Bone marrow (tissue), 2 donors: ENCODE measurements at regions not wholly inside any gene's neighbourhood (a gene's known extent, or its start where the extent isn't known, plus 50 kb on each side); places are given as distances from the start of the nearest gene placed in this dataset.

Experiments used
- DNase-seq, 2 donors: peaks; one replicate each; lab custom pipeline; 2025; lab: John Stamatoyannopoulos, UW

GRCh38 chr10:128497660-128498377, 371.6 kb upstream of the MKI67 start:
- no peak for DNase-seq

- DNase-seq = no peak
These were observed 372.1 kb upstream of the MKI67 start for GRCh38 chr10:128498378-128498730.

- DNase-seq = no peak
These were observed 372.5 kb upstream of the MKI67 start for GRCh38 chr10:128498746-128499145.

GRCh38 chr10:128499486-128499885, 373.3 kb upstream of the MKI67 start:
- no peak for DNase-seq

GRCh38 chr10:128499956-128500355, 373.7 kb upstream of the MKI67 start:
- no peak for DNase-seq

GRCh38 chr10:128500642-128501041, 374.4 kb upstream of the MKI67 start:
- DNase-seq = no peak

GRCh38 chr10:128505346-128505745, 379.1 kb upstream of the MKI67 start:
- DNase-seq = no peak

GRCh38 chr10:128506423-128506822, 380.2 kb upstream of the MKI67 start:
- no peak for DNase-seq

- DNase-seq = no peak
These were observed 380.8 kb upstream of the MKI67 start for GRCh38 chr10:128507066-128507465.

- no peak for DNase-seq
These were observed 385.1 kb upstream of the MKI67 start for GRCh38 chr10:128511284-128511683.

GRCh38 chr10:128512767-128513166, 386.5 kb upstream of the MKI67 start:
- no peak for DNase-seq

- DNase-seq = no peak
These were observed 388.3 kb upstream of the MKI67 start for GRCh38 chr10:128514536-128514935.

- no peak for DNase-seq
These were observed 390.0 kb upstream of the MKI67 start for GRCh38 chr10:128516180-128516579.

- no peak for DNase-seq
These were observed 390.9 kb upstream of the MKI67 start for GRCh38 chr10:128517167-128517566.

- no peak for DNase-seq
These were observed 391.8 kb upstream of the MKI67 start for GRCh38 chr10:128518000-128518399.

GRCh38 chr10:128519581-128519980, 393.4 kb upstream of the MKI67 start:
- no peak for DNase-seq

GRCh38 chr10:128520211-128520815, 394.1 kb upstream of the MKI67 start:
- no peak for DNase-seq

- DNase-seq = no peak
These were observed 396.5 kb upstream of the MKI67 start for GRCh38 chr10:128522551-128523308.

- DNase-seq = no peak
These were observed 399.2 kb upstream of the MKI67 start for GRCh38 chr10:128525444-128525843.

GRCh38 chr10:128525936-128526335, 399.7 kb upstream of the MKI67 start:
- no peak for DNase-seq

GRCh38 chr10:128526791-128527375, 400.7 kb upstream of the MKI67 start:
- DNase-seq = no peak

GRCh38 chr10:128527711-128528110, 401.5 kb upstream of the MKI67 start:
- DNase-seq = no peak

- no peak for DNase-seq
These were observed 401.9 kb upstream of the MKI67 start for GRCh38 chr10:128528167-128528566.
